ENCODE measurements at regions not wholly inside any gene's neighbourhood (a gene's known extent, or its start where the extent isn't known, plus 50 kb on each side); places are given as distances from the start of the nearest gene placed in this dataset.

- DNase-seq, result no peak
Measured at GRCh38 chr15:68871507-68871906, 50.8 kb upstream of the ANP32A start.

GRCh38 chr15:68874788-68875187, 54.1 kb upstream of the ANP32A start:
- DNase-seq, result no peak

- peak; percentile 90 for DNase-seq
Measured at GRCh38 chr15:68875377-68876116, 54.8 kb upstream of the SPESP1 start.

- DNase-seq, result no peak
Measured at GRCh38 chr15:68877626-68878025, 52.7 kb upstream of the SPESP1 start.

GRCh38 chr15:68880382-68880781, 49.9 kb upstream of the SPESP1 start:
- DNase-seq, result no peak
